ENCODE measurements at regions not wholly inside any gene's neighbourhood (a gene's known extent, or its start where the extent isn't known, plus 50 kb on each side); places are given as distances from the start of the nearest gene placed in this dataset.

DNA sequence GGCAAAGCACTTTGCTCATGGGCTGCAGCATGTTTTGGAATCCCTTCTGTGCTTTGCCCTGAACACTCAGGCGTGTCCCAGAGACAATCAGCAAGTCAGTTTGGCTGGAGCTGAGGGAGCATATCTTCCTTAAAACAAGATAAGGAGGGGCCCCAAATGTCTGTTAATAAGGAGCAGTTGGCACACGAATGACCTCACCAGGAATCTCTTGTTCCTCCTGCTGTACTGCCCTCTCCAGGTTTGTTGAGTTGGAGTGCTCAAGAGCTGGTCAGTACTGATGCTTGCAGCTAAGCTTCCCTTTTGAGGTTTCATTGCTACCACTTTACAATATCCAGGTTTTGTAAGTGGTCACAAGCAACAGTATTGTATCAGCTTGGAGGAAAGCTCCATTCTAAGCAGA lies 101.3 kb upstream of the EGFLAM start:
- Histone ChIP-seq H3K56ac (ENCODE audit: extremely low read depth, insufficient read depth, low read length) (no peak overlapping the region), H2BK5ac (ENCODE audit: low read depth, low read length, poor library complexity, severe bottlenecking) (no peak overlapping the region), H3K4me3 (ENCODE audit: insufficient read depth, low read depth, low read length) (no peak overlapping the region), H3K4me2 (ENCODE audit: low read depth, low read length) (no peak overlapping the region), H3K9me3 (ENCODE audit: control insufficient read depth, insufficient read depth, low read length) (no peaks in the 10 kb centered on the region), H2AK5ac (ENCODE audit: low read depth, low read length) (no peak overlapping the region), H3K9ac (ENCODE audit: low read depth, low read length) (no peak overlapping the region), H3K9me1 (ENCODE audit: insufficient read depth, low read length) (no peaks in the 10 kb centered on the region), H3K18ac (ENCODE audit: low read depth, low read length) (no peak overlapping the region), H4K20me1 (ENCODE audit: insufficient read depth, low read length) (no peaks in the 10 kb centered on the region), H2BK120ac (ENCODE audit: low read depth, low read length) (no peak overlapping the region), H3K27me3 (ENCODE audit: control insufficient read depth, insufficient read depth, low read length) (no peaks in the 10 kb centered on the region; the same call in 1 of the 2 replicates), H2BK15ac (ENCODE audit: low read depth, low read length) (no peak overlapping the region), H3K14ac (replicated peaks; ENCODE audit: low read depth, low read length) (no peak overlapping the region), H3K4me1 (ENCODE audit: control insufficient read depth, insufficient read depth, low read length) (no peaks in the 10 kb centered on the region), H4K91ac (ENCODE audit: insufficient read depth, low read depth, low read length) (no peak overlapping the region), H3K36me3 (ENCODE audit: control insufficient read depth, insufficient read depth, low read length) (no peaks in the 10 kb centered on the region), H3K4ac (ENCODE audit: low read depth, low read length) (no peak overlapping the region), H2AFZ (replicated peaks; ENCODE audit: low read length, poor library complexity) (no peak overlapping the region), H3K79me1 (ENCODE audit: low read depth in 1 of 2, low read length in 2 of 2) (no peaks in the 10 kb centered on the region), H4K5ac (ENCODE audit: low read depth, low read length) (no peak overlapping the region), H3K27ac (ENCODE audit: insufficient read depth, low read length) (no peak overlapping the region), H3K23ac (ENCODE audit: low read depth, low read length) (no peak overlapping the region), H2AK9ac (replicated peaks; ENCODE audit: low read depth, low read length, poor library complexity) (no peak overlapping the region), H2BK20ac (ENCODE audit: low read depth, low read length) (no peak overlapping the region), H4K8ac (ENCODE audit: low read depth in 2 of 2, low read length in 2 of 2) (no peak overlapping the region)
- DNase-seq (no peak), ATAC-seq (ENCODE audit: low read depth) (no peak)
- TF ChIP-seq MAZ (IDR thresholded peaks at IDR 0.05; ENCODE audit: borderline replicate concordance, low read depth, low read length), result no peak
- no peak for TF ChIP-seq FOS (IDR thresholded peaks at IDR 0.05; ENCODE audit: low read depth, low read length)
- TF ChIP-seq BHLHE40 (IDR thresholded peaks at IDR 0.05; ENCODE audit: low read depth, low read length), result no peak
- no peak for TF ChIP-seq CHD1 (IDR thresholded peaks at IDR 0.05; ENCODE audit: low read depth, low read length)
- TF ChIP-seq, protein P1, sequence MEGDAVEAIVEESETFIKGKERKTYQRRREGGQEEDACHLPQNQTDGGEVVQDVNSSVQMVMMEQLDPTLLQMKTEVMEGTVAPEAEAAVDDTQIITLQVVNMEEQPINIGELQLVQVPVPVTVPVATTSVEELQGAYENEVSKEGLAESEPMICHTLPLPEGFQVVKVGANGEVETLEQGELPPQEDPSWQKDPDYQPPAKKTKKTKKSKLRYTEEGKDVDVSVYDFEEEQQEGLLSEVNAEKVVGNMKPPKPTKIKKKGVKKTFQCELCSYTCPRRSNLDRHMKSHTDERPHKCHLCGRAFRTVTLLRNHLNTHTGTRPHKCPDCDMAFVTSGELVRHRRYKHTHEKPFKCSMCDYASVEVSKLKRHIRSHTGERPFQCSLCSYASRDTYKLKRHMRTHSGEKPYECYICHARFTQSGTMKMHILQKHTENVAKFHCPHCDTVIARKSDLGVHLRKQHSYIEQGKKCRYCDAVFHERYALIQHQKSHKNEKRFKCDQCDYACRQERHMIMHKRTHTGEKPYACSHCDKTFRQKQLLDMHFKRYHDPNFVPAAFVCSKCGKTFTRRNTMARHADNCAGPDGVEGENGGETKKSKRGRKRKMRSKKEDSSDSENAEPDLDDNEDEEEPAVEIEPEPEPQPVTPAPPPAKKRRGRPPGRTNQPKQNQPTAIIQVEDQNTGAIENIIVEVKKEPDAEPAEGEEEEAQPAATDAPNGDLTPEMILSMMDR (conservative IDR thresholded peaks at IDR 0.05; ENCODE audit: low read depth, low read length), result no peak
- TF ChIP-seq, protein P2, sequence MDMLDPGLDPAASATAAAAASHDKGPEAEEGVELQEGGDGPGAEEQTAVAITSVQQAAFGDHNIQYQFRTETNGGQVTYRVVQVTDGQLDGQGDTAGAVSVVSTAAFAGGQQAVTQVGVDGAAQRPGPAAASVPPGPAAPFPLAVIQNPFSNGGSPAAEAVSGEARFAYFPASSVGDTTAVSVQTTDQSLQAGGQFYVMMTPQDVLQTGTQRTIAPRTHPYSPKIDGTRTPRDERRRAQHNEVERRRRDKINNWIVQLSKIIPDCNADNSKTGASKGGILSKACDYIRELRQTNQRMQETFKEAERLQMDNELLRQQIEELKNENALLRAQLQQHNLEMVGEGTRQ (IDR thresholded peaks at IDR 0.05; ENCODE audit: low read depth, low read length), result no peak
- no peak for TF ChIP-seq CEBPB (IDR thresholded peaks at IDR 0.05; ENCODE audit: low read depth, low read length)
- no peak for TF ChIP-seq SMC3 (IDR thresholded peaks at IDR 0.05; ENCODE audit: low read depth, low read length)
- no peak for TF ChIP-seq POLR2A (IDR thresholded peaks at IDR 0.05; ENCODE audit: low read depth, low read length)
- no peak for TF ChIP-seq RFX5 (IDR thresholded peaks at IDR 0.05; ENCODE audit: low read depth, low read length)
- no peak for TF ChIP-seq MXI1 (IDR thresholded peaks at IDR 0.05; ENCODE audit: borderline replicate concordance, low read depth, low read length)
- TF ChIP-seq, protein P3, sequence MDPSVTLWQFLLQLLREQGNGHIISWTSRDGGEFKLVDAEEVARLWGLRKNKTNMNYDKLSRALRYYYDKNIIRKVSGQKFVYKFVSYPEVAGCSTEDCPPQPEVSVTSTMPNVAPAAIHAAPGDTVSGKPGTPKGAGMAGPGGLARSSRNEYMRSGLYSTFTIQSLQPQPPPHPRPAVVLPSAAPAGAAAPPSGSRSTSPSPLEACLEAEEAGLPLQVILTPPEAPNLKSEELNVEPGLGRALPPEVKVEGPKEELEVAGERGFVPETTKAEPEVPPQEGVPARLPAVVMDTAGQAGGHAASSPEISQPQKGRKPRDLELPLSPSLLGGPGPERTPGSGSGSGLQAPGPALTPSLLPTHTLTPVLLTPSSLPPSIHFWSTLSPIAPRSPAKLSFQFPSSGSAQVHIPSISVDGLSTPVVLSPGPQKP (IDR thresholded peaks at IDR 0.05; ENCODE audit: borderline replicate concordance, low read depth, low read length), result no peak
- TF ChIP-seq NFE2L2 (IDR thresholded peaks at IDR 0.05; ENCODE audit: low read depth, low read length), result no peak
- intact Hi-C loops (cut with micrococcal nuclease) (no loop called here), in situ Hi-C loops (cut with MboI; ENCODE audit: low sequenced_read_pairs) (no loop called here), dilution Hi-C loops (cut with HindIII; ENCODE audit: low sequenced_read_pairs, unreplicated experiment) (no loop called here)
- no CpG with 5 or more reads among the region's 2 CpGs for WGBS, 2 experiments (ENCODE audit: extremely low coverage in 2 of 2, insufficient read length in 1 of 2)
- BruUV-seq (replicated peaks), result no TSS peak
- ChIA-PET CTCF (interaction anchor here (0.5 kb wide), 1 partner anchor 715 kb away, joined by 3 read pairs; no protein-coding TSS in a partner anchor), POLR2A (ENCODE audit: unreplicated experiment) (no interaction called here)
